WERI-Rb-1 (cell line): ENCODE measurements at regions not wholly inside any gene's neighbourhood (a gene's known extent, or its start where the extent isn't known, plus 50 kb on each side); places are given as distances from the start of the nearest gene placed in this dataset.

Experiments used
- DNase-seq: peaks from one replicate; pipeline ENCODE4 v3.0.0-alpha.2; 2020
- H3K27ac ChIP-seq: fragments of 250-450 bp; sonication (Bioruptor Pico); 2 replicates; pipeline ENCODE4 v1.5.1; 2020; ENCODE audit warnings: mild to moderate bottlenecking, moderate library complexity
- H3K27me3 ChIP-seq: fragments of 250-450 bp; sonication (Bioruptor Pico); 2 replicates; pipeline ENCODE4 v1.5.1; 2021; ENCODE audit warnings: mild to moderate bottlenecking, low read depth, moderate library complexity; ENCODE audit not compliant: insufficient read depth, severe bottlenecking
- H3K36me3 ChIP-seq: fragments of 250-450 bp; sonication (Bioruptor Pico); 2 replicates; pipeline ENCODE4 v1.5.1; 2020; ENCODE audit warnings: mild to moderate bottlenecking, moderate library complexity
- H3K4me3 ChIP-seq: 2 replicates; pipeline ENCODE4 v1.5.1; 2011; ENCODE audit warnings: low read depth, mild to moderate bottlenecking, control low read depth, low read length
- H3K9me3 ChIP-seq: fragments of 250-450 bp; sonication (Bioruptor Pico); 2 replicates; pipeline ENCODE4 v1.5.1; 2021; ENCODE audit warnings: mild to moderate bottlenecking, moderate library complexity; ENCODE audit not compliant: severe bottlenecking
- CTCF ChIP-seq: IDR thresholded peaks from 2 replicates; pipeline ENCODE4 v1.5.1; 2011; ENCODE audit warnings: low read depth, mild to moderate bottlenecking, control low read depth, inconsistent platforms, low read length

DNA sequence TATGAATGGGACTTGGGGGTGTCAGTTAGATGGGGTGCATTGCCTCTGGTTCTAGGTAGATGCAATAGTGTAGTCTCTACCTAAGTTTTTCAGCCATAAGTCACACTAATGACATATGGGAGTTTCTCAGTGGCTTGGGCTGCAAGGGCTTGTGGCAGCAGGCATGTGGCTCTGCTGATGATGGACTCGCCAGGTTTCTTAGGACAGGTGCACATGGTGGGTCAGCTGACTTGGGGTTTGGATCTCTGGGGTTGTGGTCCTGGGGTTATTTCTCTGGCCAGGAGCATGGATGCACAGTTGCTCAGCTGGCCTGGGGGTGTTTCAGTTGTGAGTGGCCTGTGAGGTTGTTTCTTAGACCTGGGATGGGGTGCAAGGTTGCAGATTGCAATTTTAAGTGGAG lies 120.0 kb upstream of the DCBLD2 start:
- no peaks in the 10 kb centered on the region for H3K9me3 ChIP-seq
- DNase-seq = no peak
- no peak for TF ChIP-seq CTCF
- H3K4me3 ChIP-seq = no peak overlapping the region
- H3K36me3 ChIP-seq = no peaks in the 10 kb centered on the region
- peaks cover 4% of the 10 kb centered on the region for H3K27me3 ChIP-seq
- H3K27ac ChIP-seq = no peak overlapping the region

GRCh38 chr3:99016452-99016851 lies 115.0 kb upstream of the DCBLD2 start:
- Histone ChIP-seq H3K36me3 (no peaks in the 10 kb centered on the region), H3K27me3 (no peaks in the 10 kb centered on the region), H3K4me3 (no peak overlapping the region), H3K27ac (no peak overlapping the region), H3K9me3 (peaks cover 3% of the 10 kb centered on the region)
- DNase-seq = no peak
- TF ChIP-seq CTCF = no peak

DNA sequence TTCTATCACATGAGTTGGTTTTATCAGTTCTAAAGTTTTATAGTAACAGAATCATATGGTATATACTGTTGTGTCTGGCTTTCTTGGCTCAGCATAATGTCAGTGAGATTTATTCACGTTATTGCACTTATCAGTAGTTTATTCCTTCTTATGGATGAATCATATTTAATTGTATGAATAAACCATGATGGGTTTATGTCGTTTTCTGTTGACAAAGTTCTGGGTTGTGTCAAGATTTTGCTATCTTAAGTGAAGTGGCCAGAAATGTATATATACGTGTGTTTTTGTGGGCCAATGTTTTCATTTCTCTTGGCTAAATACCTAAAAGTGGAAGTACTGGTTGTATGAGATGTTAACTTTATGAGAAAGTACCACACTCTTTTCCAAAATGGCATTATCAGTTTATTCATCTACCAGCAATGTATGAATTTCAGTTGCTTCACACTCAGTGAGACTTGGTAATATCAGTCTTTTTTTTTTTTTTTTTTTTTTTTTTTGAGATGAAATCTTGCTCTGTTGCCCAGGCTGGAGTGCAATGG lies 112.4 kb upstream of the DCBLD2 start:
- no peaks in the 10 kb centered on the region for H3K36me3 ChIP-seq
- TF ChIP-seq CTCF = no peak
- H3K9me3 ChIP-seq = peaks cover 3% of the 10 kb centered on the region
- no peak for DNase-seq
- no peak overlapping the region for H3K4me3 ChIP-seq
- H3K27ac ChIP-seq = no peak overlapping the region
- H3K27me3 ChIP-seq = no peaks in the 10 kb centered on the region

- Histone ChIP-seq H3K4me3 (no peak overlapping the region), H3K36me3 (no peaks in the 10 kb centered on the region), H3K27me3 (no peaks in the 10 kb centered on the region), H3K9me3 (peaks cover 3% of the 10 kb centered on the region), H3K27ac (no peak overlapping the region)
- no peak for DNase-seq
- TF ChIP-seq CTCF = no peak
Observed at GRCh38 chr3:99013077-99013476, 111.6 kb upstream of the DCBLD2 start.

GRCh38 chr3:99012051-99012450 lies 110.6 kb upstream of the DCBLD2 start:
- Histone ChIP-seq H3K9me3 (peaks cover 3% of the 10 kb centered on the region), H3K27ac (no peak overlapping the region), H3K27me3 (no peaks in the 10 kb centered on the region), H3K4me3 (no peak overlapping the region), H3K36me3 (no peaks in the 10 kb centered on the region)
- no peak for DNase-seq
- no peak for TF ChIP-seq CTCF

GRCh38 chr3:99009851-99010250 lies 108.4 kb upstream of the DCBLD2 start:
- no peaks in the 10 kb centered on the region for H3K36me3 ChIP-seq
- no peak overlapping the region for H3K4me3 ChIP-seq
- no peaks in the 10 kb centered on the region for H3K9me3 ChIP-seq
- no peaks in the 10 kb centered on the region for H3K27me3 ChIP-seq
- no peak for DNase-seq
- no peak overlapping the region for H3K27ac ChIP-seq
- TF ChIP-seq CTCF = no peak
